ENCODE measurements at regions not wholly inside any gene's neighbourhood (a gene's known extent, or its start where the extent isn't known, plus 50 kb on each side); places are given as distances from the start of the nearest gene placed in this dataset.
"Not testable (repeated sequence)": the region's sequence is repeated elsewhere in the genome, so short reads cannot be mapped to it uniquely, and the experiment has no call there.

DNA sequence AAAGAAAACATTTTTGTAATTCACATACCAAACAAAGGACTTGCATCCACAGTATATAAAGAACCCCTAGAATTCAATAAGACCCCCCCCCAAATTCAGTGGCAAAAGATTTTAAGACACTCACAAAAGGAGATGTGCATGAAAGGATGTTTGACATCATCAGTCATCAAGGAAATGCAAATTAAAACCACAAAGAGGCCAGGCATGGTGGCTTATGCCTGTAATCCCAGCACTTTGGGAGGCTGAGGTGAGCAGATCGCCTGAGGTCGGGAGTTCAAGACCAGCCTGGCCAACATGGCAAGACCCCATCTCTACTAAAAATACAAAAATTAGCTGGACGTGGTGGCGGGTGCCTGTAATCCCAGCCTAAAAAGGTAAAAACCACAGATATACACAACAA, 61.3 kb downstream of the AIPL1 start:
- not testable (repeated sequence) for H3K36me3 ChIP-seq; H3K27me3 ChIP-seq; DNase-seq (ENCODE audit: low spot score in 2 of 2); H3K27ac ChIP-seq; H3K4me3 ChIP-seq; H3K4me1 ChIP-seq
- peaks cover 0 to 11% (median 0%) of the 10 kb centered on the region in 4 donors for H3K9me3 ChIP-seq
- WGBS, 2 donors: 85 to 90% methylated on average over 4 of the region's 4 CpGs

DNA sequence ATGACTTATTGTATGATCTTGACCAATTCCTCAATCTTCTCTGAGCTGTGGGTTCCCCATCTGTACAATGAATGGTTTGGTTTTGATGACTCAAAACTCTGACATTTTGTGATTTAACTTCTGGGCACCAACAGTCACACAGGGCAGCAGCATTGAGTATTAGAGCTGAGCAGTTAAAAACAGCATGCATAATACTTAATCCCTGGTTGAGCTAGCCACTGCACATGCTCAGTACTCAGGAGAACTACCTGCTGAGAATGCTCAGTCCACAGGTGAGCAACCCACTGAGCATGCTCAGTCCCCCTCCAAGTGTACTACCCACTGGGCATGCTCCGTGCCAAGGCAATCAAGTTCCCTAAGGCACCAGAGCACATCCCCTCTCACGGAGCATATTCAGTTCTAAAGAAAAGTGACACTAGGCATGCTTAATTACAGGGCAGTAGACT, 68.7 kb downstream of the AIPL1 start:
- Histone ChIP-seq H3K9me3 (no peaks in the 10 kb centered on the region), H3K36me3 (no peaks in the 10 kb centered on the region), H3K4me1 (no peaks in the 10 kb centered on the region), H3K27me3 (no peaks in the 10 kb centered on the region), H3K4me3 (no peak overlapping the region), H3K27ac (no peak overlapping the region)
- whole genome bisulfite sequencing, 2 donors: 56 to 68% methylated on average over 2 of the region's 2 CpGs
- no peak for DNase-seq (ENCODE audit: low spot score in 2 of 2)
- TF ChIP-seq POLR2A (IDR thresholded peaks at IDR 0.05) (no peak), EP300 (IDR thresholded peaks at IDR 0.05) (no peak)
- TF ChIP-seq, protein P1, sequence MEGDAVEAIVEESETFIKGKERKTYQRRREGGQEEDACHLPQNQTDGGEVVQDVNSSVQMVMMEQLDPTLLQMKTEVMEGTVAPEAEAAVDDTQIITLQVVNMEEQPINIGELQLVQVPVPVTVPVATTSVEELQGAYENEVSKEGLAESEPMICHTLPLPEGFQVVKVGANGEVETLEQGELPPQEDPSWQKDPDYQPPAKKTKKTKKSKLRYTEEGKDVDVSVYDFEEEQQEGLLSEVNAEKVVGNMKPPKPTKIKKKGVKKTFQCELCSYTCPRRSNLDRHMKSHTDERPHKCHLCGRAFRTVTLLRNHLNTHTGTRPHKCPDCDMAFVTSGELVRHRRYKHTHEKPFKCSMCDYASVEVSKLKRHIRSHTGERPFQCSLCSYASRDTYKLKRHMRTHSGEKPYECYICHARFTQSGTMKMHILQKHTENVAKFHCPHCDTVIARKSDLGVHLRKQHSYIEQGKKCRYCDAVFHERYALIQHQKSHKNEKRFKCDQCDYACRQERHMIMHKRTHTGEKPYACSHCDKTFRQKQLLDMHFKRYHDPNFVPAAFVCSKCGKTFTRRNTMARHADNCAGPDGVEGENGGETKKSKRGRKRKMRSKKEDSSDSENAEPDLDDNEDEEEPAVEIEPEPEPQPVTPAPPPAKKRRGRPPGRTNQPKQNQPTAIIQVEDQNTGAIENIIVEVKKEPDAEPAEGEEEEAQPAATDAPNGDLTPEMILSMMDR (IDR thresholded peaks at IDR 0.05): no peak

- Histone ChIP-seq H3K27ac (no peak overlapping the region), H3K36me3 (no peaks in the 10 kb centered on the region), H3K27me3 (no peaks in the 10 kb centered on the region), H3K4me3 (no peak overlapping the region), H3K4me1 (no peaks in the 10 kb centered on the region), H3K9me3 (no peaks in the 10 kb centered on the region)
- no peak for TF ChIP-seq POLR2A (IDR thresholded peaks at IDR 0.05)
- TF ChIP-seq EP300 (IDR thresholded peaks at IDR 0.05): no peak
- TF ChIP-seq, protein P1 (IDR thresholded peaks at IDR 0.05): no peak
- 72 to 73% methylated on average over 13 of the region's 13 CpGs for WGBS, 2 donors
- DNase-seq (ENCODE audit: low spot score in 2 of 2): no peak
Observed at GRCh38 chr17:6365200-6365943, 69.5 kb downstream of the AIPL1 start.

GRCh38 chr17:6361733-6362132, 73.2 kb downstream of the AIPL1 start:
- H3K9me3 ChIP-seq: no peaks in the 10 kb centered on the region
- no peaks in the 10 kb centered on the region for H3K27me3 ChIP-seq
- WGBS, 2 donors: 72 to 77% methylated on average over 5 of the region's 5 CpGs
- TF ChIP-seq POLR2A (IDR thresholded peaks at IDR 0.05): no peak
- TF ChIP-seq, protein P1 (IDR thresholded peaks at IDR 0.05): no peak
- no peak for TF ChIP-seq EP300 (IDR thresholded peaks at IDR 0.05)
- no peak overlapping the region for H3K4me3 ChIP-seq
- no peaks in the 10 kb centered on the region for H3K4me1 ChIP-seq
- no peak for DNase-seq (ENCODE audit: low spot score in 2 of 2)
- no peak overlapping the region for H3K27ac ChIP-seq
- no peaks in the 10 kb centered on the region for H3K36me3 ChIP-seq

DNA sequence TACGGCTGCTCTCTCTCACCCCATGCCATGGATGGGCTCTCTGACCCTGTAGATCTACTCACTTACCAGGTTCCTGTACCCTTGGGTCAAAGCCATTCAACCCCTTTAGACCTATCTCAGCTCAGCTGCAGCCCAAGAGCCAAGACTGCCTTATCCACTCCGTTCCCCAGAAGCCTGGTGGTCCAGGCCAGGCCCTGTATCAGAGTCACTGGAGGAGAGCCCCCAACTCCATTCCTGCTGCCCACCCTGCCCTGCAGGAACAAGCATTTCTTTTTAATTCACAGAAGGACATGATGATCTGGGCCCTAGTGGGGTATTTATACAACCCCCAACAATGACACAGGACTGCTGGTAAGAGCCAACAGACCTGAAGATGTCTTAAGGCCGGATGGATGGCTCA, 76.8 kb downstream of the AIPL1 start:
- Histone ChIP-seq H3K9me3 (no peaks in the 10 kb centered on the region), H3K27me3 (no peaks in the 10 kb centered on the region), H3K36me3 (no peaks in the 10 kb centered on the region), H3K4me3 (no peak overlapping the region), H3K27ac (no peak overlapping the region), H3K4me1 (no peaks in the 10 kb centered on the region)
- 73 to 81% methylated on average over 3 of the region's 3 CpGs for WGBS, 2 donors
- DNase-seq (ENCODE audit: low spot score in 2 of 2): no peak
- TF ChIP-seq EP300 (IDR thresholded peaks at IDR 0.05): no peak

GRCh38 chr17:6356562-6356961, 78.4 kb downstream of the AIPL1 start:
- no peaks in the 10 kb centered on the region for H3K4me1 ChIP-seq
- no peak overlapping the region for H3K4me3 ChIP-seq
- no peaks in the 10 kb centered on the region for H3K36me3 ChIP-seq
- DNase-seq (ENCODE audit: low spot score in 2 of 2): no peak
- no peak for TF ChIP-seq POLR2A (IDR thresholded peaks at IDR 0.05)
- no peak for TF ChIP-seq EP300 (IDR thresholded peaks at IDR 0.05)
- TF ChIP-seq, protein P1 (IDR thresholded peaks at IDR 0.05): no peak
- no peaks in the 10 kb centered on the region for H3K27me3 ChIP-seq
- H3K9me3 ChIP-seq: no peaks in the 10 kb centered on the region
- no peak overlapping the region for H3K27ac ChIP-seq
- 65 to 66% methylated on average over 4 of the region's 4 CpGs for WGBS, 2 donors
